ENCODE measurements at regions not wholly inside any gene's neighbourhood (a gene's known extent, or its start where the extent isn't known, plus 50 kb on each side); places are given as distances from the start of the nearest gene placed in this dataset.

DNA sequence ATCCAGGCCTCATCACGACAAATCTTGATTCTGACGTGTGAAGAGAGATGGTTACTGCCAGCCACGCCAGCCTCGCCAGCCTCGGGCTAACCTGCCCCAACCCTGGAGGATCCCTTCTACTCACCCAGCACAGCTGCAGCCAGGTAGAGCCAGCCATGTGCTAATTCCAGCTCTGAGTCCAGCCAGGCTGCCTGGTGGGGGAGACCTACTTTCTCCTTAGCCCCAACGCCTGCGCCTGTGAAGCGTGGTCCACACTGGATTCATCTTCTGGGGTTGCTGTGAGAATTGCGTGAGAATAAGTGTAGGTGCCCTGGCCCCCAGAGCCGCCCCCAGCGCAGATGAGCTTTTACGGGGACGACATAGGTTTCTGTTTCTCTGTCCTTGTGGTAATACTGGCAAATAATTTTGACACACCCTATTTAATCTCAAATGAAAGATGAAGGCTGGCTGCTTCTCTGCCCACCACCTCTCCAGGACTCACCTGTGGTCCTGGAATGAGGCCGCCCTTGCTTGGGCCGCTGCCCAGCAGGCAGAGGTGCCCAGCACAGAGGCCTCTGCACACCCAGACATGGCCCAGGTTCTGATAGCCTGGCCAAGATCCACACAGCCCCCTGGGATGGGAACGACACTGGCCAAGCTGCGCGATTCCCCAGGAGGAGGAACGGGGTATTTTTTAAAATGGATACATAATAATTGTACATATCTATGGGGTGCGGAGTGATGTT is 528.4 kb downstream of the TBC1D22A start:
- TF ChIP-seq, protein P1, sequence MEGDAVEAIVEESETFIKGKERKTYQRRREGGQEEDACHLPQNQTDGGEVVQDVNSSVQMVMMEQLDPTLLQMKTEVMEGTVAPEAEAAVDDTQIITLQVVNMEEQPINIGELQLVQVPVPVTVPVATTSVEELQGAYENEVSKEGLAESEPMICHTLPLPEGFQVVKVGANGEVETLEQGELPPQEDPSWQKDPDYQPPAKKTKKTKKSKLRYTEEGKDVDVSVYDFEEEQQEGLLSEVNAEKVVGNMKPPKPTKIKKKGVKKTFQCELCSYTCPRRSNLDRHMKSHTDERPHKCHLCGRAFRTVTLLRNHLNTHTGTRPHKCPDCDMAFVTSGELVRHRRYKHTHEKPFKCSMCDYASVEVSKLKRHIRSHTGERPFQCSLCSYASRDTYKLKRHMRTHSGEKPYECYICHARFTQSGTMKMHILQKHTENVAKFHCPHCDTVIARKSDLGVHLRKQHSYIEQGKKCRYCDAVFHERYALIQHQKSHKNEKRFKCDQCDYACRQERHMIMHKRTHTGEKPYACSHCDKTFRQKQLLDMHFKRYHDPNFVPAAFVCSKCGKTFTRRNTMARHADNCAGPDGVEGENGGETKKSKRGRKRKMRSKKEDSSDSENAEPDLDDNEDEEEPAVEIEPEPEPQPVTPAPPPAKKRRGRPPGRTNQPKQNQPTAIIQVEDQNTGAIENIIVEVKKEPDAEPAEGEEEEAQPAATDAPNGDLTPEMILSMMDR (conservative IDR thresholded peaks at IDR 0.05; ENCODE audit: low read depth, low read length) = no peak
- no peak overlapping the region for H3K4me3 ChIP-seq (ENCODE audit: low read depth, low read length)
- no peak for DNase-seq (ENCODE audit: low read depth)

DNA sequence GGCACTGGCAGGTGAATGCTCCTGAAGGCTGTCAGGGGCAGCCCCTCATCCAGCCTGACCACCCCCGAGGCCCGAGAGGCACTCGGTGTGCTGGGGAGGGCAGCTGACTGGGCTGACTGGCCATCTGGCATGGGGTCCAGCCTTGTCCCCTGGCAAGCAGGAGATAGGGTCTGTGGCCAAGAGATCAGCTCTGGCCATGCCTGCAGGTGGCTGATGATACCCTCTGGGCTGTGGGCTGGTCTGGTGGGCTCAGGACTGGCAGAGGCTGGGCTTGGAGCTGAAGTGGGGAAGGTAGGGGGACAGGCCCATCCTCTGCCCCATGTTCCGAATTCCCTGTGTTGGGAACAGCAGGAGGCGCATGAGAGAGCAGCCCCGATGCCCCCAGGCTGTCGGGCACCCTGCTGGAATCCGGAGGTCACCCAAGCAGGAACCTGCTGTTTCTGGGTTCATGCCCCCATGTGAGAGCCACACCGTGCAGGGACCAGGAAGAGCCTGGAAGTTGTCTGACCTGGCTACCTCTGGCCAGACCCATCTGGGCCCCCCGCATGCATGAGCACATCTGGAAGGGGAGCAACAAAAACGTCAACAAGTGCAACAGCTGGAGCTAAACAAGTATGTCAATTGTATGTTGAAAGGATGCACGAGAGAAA is 527.0 kb downstream of the TBC1D22A start:
- TF ChIP-seq, protein P1 (conservative IDR thresholded peaks at IDR 0.05; ENCODE audit: low read depth, low read length) = no peak
- no peak overlapping the region for H3K4me3 ChIP-seq (ENCODE audit: low read depth, low read length)
- no peak for DNase-seq (ENCODE audit: low read depth)

DNA sequence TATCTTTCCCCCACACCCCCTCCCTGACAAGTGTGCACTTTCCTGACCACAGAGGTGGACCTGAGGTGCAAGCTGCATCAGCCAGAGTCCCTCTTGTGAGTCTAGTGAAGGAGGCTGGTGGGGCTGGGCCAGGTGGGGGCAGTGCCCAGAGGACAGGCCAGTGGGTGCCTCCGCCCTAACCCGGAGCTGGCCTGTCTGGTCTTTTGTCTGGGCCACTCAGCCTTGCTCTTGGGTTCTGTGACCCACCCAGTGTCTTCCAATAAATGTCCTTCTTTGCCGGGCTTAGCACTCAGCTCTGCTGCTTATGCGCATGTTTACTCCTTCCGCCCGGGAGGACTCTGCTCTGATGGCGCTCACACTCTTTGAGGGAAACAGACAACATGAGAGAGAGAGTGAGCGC is 526.2 kb downstream of the TBC1D22A start:
- TF ChIP-seq, protein P1 (conservative IDR thresholded peaks at IDR 0.05; ENCODE audit: low read depth, low read length) = no peak
- no peak for DNase-seq (ENCODE audit: low read depth)
- no peak overlapping the region for H3K4me3 ChIP-seq (ENCODE audit: low read depth, low read length)

DNA sequence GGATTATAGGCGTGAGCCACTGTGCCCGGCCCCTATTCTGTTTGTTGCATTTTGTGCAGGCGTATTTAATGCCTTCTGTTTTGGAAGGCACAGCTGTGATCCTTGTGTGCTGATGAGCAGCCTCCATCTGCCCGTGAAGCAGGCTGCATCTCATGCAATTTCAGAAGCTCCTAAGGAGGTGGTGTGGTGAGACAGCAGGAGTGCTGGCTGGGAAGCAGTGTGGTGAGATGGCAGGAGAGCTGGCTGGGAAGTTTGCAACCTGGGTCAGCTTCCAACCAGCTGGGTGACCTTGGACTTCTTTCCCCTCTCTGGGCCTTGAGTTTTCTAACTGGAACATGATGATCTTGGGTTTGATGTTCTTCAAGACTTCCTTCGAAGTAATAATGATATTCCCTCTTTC is 525.1 kb downstream of the TBC1D22A start:
- H3K4me3 ChIP-seq (ENCODE audit: low read depth, low read length) = no peak overlapping the region
- TF ChIP-seq, protein P1 (conservative IDR thresholded peaks at IDR 0.05; ENCODE audit: low read depth, low read length) = no peak
- no peak for DNase-seq (ENCODE audit: low read depth)

DNA sequence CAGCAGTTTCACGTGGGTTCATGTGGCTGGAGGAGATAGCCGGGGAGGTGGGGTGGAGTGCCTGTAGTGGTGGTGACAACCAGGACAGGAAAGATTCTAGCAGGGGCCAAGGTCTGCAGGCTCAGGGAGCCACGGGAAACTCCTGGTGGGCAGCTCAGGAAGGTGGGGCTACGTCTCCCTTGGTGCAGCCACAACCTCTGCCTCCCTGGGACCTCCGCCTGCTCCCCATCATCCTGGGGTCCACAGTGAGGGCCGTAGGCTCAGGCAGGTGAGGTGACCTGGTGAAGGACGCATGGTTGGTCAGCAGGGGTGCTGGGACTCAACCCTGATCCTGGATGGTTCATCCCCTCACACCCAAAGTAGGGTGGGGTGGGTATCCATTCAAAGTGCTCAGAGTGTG is 524.1 kb downstream of the TBC1D22A start:
- no peak for DNase-seq (ENCODE audit: low read depth)
- no peak overlapping the region for H3K4me3 ChIP-seq (ENCODE audit: low read depth, low read length)
- TF ChIP-seq, protein P1 (conservative IDR thresholded peaks at IDR 0.05; ENCODE audit: low read depth, low read length) = no peak

DNA sequence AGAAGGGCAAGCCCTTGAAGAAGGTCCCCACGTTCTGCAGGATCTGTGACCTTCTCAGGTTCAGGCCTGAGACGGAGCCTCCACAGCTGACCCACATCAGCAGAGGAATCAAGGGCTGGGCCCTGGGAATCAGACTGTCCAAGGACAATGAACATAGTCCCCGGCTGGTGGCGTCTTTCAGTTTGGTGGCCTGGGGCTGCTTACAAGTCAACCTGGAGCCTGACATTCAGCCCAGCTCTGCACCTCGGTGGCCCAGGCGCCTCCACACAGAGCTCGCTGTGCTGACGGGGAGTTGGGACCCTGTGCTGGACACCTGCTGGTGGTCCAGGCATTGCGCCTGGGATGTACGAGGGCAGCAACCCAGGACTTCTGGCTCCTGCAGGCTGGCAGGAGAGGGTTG is 523.5 kb downstream of the TBC1D22A start:
- no peak overlapping the region for H3K4me3 ChIP-seq (ENCODE audit: low read depth, low read length)
- TF ChIP-seq, protein P1 (conservative IDR thresholded peaks at IDR 0.05; ENCODE audit: low read depth, low read length) = no peak
- no peak for DNase-seq (ENCODE audit: low read depth)

DNA sequence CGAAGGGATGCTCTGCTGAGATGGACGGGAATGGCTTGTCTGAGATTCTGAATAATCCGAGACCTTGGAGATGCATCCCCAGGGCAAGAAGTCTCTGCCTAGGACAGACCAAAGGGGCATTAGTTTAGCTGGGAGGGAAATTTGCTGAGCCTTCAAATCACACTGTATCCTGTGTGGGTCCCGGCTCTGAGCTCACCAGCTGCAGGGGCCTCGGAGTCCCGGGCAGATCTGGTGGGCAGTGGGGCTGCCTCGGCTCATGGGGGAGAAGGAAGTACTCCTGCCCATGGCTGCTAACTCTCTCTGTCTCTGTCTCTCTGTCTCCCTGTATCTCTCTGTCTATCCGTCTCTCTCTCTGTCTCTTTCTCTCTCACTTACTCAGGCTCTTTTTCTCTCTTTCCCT is 522.4 kb downstream of the TBC1D22A start:
- H3K4me3 ChIP-seq (ENCODE audit: low read depth, low read length) = no peak overlapping the region
- no peak for DNase-seq (ENCODE audit: low read depth)
- TF ChIP-seq, protein P1 (conservative IDR thresholded peaks at IDR 0.05; ENCODE audit: low read depth, low read length) = no peak
